ENCODE measurements at regions not wholly inside any gene's neighbourhood (a gene's known extent, or its start where the extent isn't known, plus 50 kb on each side); places are given as distances from the start of the nearest gene placed in this dataset.
"Not testable (repeated sequence)": the region's sequence is repeated elsewhere in the genome, so short reads cannot be mapped to it uniquely, and the experiment has no call there.

DNA sequence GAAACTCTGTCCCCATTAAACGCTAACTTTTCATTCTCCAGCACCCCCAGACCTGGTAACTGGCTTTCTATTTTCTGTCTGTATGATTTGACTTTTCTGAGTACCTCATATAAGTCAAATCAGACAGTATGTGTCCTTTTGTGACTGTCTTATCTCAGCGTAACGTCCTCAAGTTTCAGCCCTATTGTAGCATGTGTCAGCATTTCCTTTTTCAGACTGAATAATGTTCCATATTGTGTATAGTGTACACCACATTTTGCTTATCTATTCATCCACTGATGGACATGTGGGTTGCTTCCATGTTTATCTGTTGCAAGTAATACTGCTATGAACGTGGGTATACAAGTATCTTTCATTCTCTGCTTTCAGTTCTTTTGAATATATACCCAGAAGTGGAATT, 242.4 kb downstream of the RTP5 start:
- DNase-seq (ENCODE audit: low spot score): not testable (repeated sequence)

DNA sequence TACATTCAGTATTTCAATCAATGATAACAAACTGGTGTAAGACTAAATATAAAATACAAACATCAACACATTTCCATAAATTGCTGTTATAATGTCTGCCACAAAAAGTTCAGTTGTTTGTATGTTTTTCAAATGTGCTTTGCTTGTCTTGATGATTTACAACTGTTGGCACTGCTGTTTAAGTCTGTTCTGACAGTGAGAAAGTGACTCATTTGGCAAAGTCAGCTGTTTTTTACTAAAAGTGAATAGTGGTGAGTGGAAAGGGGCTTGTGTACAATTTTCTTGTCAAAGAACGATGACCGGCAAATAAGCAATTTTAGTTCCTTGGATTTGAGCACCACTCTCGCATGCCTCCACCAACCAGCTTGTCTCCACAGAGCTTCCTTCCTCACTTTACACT, 244.0 kb downstream of the RTP5 start:
- not testable (repeated sequence) for DNase-seq (ENCODE audit: low spot score)

DNA sequence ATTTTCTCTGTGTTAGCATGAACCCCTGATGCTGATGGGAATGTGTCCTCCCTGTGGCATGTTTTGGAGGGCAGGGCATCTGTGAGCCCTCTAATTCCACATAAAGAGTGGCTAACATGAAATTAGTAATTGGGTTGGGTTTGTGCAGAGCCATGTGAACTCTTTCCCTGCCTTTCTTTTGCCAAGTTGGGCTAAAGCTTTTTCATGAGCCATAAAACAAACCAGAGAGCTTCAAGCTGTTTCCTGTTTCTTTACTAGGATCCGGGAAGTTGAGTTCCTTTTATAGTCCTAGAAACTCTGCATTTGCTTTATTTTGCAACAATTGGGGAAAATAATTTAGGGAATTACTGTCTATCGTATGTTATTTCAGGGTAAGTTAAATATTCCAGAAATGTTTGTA, 247.1 kb downstream of the RTP5 start:
- not testable (repeated sequence) for DNase-seq (ENCODE audit: low spot score)

GRCh38 chr2:242117305-242117704, 247.8 kb downstream of the RTP5 start:
- DNase-seq (ENCODE audit: low spot score): not testable (repeated sequence)

DNA sequence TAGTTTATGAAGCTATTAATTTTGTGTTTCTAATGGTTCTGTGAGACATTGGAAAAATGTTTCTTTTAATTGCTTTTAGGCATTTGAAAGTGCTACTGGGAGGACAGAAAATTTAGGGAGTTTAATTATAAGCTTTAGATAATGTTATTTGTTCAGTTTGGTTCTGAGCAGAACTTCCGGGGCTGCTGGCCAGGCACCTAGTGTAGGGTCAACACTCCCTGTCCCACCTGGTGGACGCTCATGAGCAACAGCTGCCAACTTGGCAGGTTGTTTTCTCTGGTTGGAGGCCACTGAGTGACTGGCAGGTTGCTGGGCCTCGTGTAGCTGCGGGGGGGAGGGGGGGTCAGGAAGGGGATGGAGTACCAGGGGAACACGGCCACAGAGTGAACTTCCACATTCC, 250.2 kb downstream of the RTP5 start:
- not testable (repeated sequence) for DNase-seq (ENCODE audit: low spot score)

DNA sequence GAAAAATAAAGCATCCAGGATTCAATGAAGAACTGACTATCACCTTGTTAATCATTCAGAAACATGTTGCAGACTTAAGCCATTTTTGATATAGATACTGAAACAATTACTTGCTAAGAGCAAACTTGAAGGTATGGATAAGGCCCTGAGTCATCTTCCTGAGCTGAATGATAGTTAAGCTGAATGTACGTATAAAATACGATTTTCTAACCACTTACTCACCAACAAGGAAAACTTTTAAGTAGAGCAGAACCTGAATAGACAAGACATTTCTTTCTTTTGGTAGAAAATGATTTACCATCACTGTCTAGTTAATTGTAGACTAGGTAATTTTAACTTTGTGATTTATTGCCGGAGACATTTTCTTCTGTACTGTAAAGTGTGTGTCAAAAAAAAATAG, 261.2 kb downstream of the RTP5 start:
- DNase-seq (ENCODE audit: low spot score): not testable (repeated sequence)

DNA sequence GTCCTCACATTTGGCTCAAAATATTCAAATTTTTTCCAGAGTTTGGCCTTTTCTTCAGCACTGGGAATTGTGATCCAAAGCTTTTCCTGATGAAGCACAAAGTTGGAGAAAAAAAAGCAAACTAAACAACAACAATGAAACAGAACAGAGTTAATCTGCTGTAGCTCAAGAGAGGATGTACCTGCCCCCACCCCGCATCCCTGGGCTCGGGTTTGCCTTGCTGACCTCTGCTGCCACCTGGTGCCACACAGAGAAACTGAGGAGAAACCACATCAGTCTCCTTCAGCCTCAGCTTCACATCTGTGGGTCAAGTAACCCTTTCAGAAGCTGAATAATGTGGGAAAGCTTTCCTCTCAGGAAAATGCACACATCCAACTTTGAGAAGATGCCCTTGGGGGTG, 290.4 kb downstream of the RTP5 start:
- not testable (repeated sequence) for DNase-seq (ENCODE audit: low spot score)

DNA sequence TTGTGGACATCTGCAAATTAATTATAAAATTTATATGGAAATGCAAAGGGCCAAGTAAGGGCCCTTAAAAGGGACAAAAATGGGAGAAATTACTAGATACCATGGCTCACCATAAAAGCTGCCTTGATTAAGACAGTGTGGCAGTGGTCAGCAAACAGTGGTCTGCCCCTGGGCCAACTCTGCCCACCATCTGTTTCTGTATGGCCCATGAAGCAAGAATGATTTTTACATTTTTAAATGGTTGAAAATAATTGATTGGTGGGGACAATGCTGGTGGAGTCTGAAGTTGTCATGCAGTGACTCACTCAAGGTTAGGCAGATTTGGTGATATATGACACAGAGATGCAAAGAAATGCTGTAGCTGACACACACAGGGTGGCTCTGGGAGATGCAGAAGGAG, 295.6 kb downstream of the RTP5 start:
- DNase-seq (ENCODE audit: low spot score): not testable (repeated sequence)

- not testable (repeated sequence) for DNase-seq (ENCODE audit: low spot score)
Observed at GRCh38 chr2:242171290-242171689, 301.8 kb downstream of the RTP5 start.

Measured in ecto neural progenitor cell (in vitro differentiated cells).